Omental fat pad (tissue), 3 donors: ENCODE measurements at regions not wholly inside any gene's neighbourhood (a gene's known extent, or its start where the extent isn't known, plus 50 kb on each side); places are given as distances from the start of the nearest gene placed in this dataset.

Source experiments
- ATAC-seq: fragments of 150-250 bp; one replicate; pipeline ENCODE4 v1.9.1; 2016; ENCODE audit warnings: mild to moderate bottlenecking, moderate library complexity; ENCODE audit not compliant: low FRiP score
- DNase-seq: peaks from one replicate; pipeline ENCODE4 v3.0.0-alpha.2; 2019; ENCODE audit warnings: low spot score
- CTCF ChIP-seq, 3 donors: fragments of 450-650 bp; IDR thresholded peaks; one replicate each; pipeline ENCODE4 v1.5.1; 2016 to 2017; ENCODE audit warnings: antibody characterized with exemption in 3 of 3, mild to moderate bottlenecking in 3 of 3, moderate library complexity in 2 of 3

- no peak for TF ChIP-seq CTCF (IDR thresholded peaks at IDR 0.05)
- ATAC-seq (no peak), DNase-seq (no peak)
Observed at GRCh38 chr12:22765421-22766130, 140.6 kb downstream of the ETNK1 start.

- no peak for ATAC-seq
- no peak for TF ChIP-seq CTCF (IDR thresholded peaks at IDR 0.05)
- DNase-seq = no peak
Observed at GRCh38 chr12:22766911-22767420, 142.0 kb downstream of the ETNK1 start.

GRCh38 chr12:22781339-22781738 lies 156.4 kb downstream of the ETNK1 start:
- no peak for TF ChIP-seq CTCF (IDR thresholded peaks at IDR 0.05)
- DNase-seq = no peak
- no peak for ATAC-seq

- TF ChIP-seq CTCF (IDR thresholded peaks at IDR 0.05) = no peak
Observed at GRCh38 chr12:22787557-22787956, 162.6 kb downstream of the ETNK1 start.

GRCh38 chr12:22788913-22789312 lies 163.9 kb downstream of the ETNK1 start:
- no peak for TF ChIP-seq CTCF (IDR thresholded peaks at IDR 0.05)
- ATAC-seq = no peak
- no peak for DNase-seq

More at GRCh38 chr12:22787557-22787956, 162.6 kb downstream of the ETNK1 start:
- DNase-seq (no peak), ATAC-seq (no peak)

- DNase-seq (no peak), ATAC-seq (no peak)
Observed at GRCh38 chr12:22792138-22792537, 167.2 kb downstream of the ETNK1 start.

More at GRCh38 chr12:22792138-22792537, 167.2 kb downstream of the ETNK1 start:
- TF ChIP-seq CTCF (IDR thresholded peaks at IDR 0.05) = no peak
